ENCODE measurements at regions not wholly inside any gene's neighbourhood (a gene's known extent, or its start where the extent isn't known, plus 50 kb on each side); places are given as distances from the start of the nearest gene placed in this dataset.

GRCh38 chr10:3857318-3857717, 72.3 kb upstream of the KLF6 start:
- TF ChIP-seq CTCF (IDR thresholded peaks at IDR 0.05): no peak
- no peak for TF ChIP-seq EP300 (IDR thresholded peaks at IDR 0.05)
- TF ChIP-seq POLR2AphosphoS5 (IDR thresholded peaks at IDR 0.05): no peak

Data from sigmoid colon (tissue), 4 donors.